ENCODE measurements at regions not wholly inside any gene's neighbourhood (a gene's known extent, or its start where the extent isn't known, plus 50 kb on each side); places are given as distances from the start of the nearest gene placed in this dataset.

GRCh38 chr6:147054871-147055270, 149.3 kb upstream of the STXBP5 start:
- intact Hi-C loops (cut with DNase I; ENCODE audit: low total_unique reads): no loop called here

GRCh38 chr6:147055821-147056392, 148.3 kb upstream of the STXBP5 start:
- H3K27me3 ChIP-seq: no peaks in the 10 kb centered on the region
- intact Hi-C loops (cut with DNase I; ENCODE audit: low total_unique reads): no loop called here
- DNase-seq: no peak
- WGBS, 2 donors: 80 to 81% methylated on average over 8 of the region's 8 CpGs
- H3K4me1 ChIP-seq: no peaks in the 10 kb centered on the region
- H3K27ac ChIP-seq: no peak overlapping the region
- no peaks in the 10 kb centered on the region for H3K9me3 ChIP-seq
- TF ChIP-seq CTCF (IDR thresholded peaks at IDR 0.05): no peak
- TF ChIP-seq POLR2A (IDR thresholded peaks at IDR 0.05): no peak
- H3K36me3 ChIP-seq (ENCODE audit: low read depth, missing control alignments): no peaks in the 10 kb centered on the region
- H3K4me3 ChIP-seq: no peak overlapping the region

More at GRCh38 chr6:147054871-147055270, 149.3 kb upstream of the STXBP5 start:
- Histone ChIP-seq H3K9me3 (no peaks in the 10 kb centered on the region), H3K27me3 (no peaks in the 10 kb centered on the region), H3K27ac (no peak overlapping the region), H3K4me3 (no peak overlapping the region), H3K4me1 (no peaks in the 10 kb centered on the region), H3K36me3 (ENCODE audit: low read depth, missing control alignments) (no peaks in the 10 kb centered on the region)
- TF ChIP-seq CTCF (IDR thresholded peaks at IDR 0.05) (no peak), POLR2A (IDR thresholded peaks at IDR 0.05) (no peak)
- no peak for DNase-seq
- WGBS, 2 donors: 90 to 93% methylated on average over 3 of the region's 3 CpGs

DNA sequence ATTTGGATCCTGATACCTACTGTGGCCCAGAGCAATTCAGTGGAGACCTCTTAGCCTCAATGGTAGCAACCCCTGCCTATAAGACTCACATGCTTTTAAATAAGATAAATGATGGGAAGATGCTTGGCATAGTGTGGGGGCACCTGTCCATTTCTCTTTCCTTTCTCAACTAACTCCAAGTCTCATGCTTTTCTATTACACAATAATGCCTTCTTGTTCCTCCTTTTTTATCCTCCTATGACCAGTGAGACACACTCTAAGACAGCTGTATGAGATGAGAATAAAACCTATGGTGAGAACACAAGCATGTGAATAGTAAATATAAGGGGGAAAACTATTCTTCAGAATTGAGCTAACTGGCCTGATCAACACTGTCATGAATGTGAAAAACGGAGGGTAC, 147.0 kb upstream of the STXBP5 start:
- intact Hi-C loops (cut with DNase I; ENCODE audit: low total_unique reads): no loop called here
- WGBS, 2 donors: 61 to 79% methylated on average over 1 of the region's 1 CpG

GRCh38 chr6:147057705-147058342, 146.4 kb upstream of the STXBP5 start:
- Histone ChIP-seq H3K27ac (no peak overlapping the region), H3K36me3 (ENCODE audit: low read depth, missing control alignments) (no peaks in the 10 kb centered on the region), H3K27me3 (no peaks in the 10 kb centered on the region), H3K9me3 (no peaks in the 10 kb centered on the region), H3K4me1 (no peaks in the 10 kb centered on the region), H3K4me3 (no peak overlapping the region)
- no peak for DNase-seq
- TF ChIP-seq POLR2A (IDR thresholded peaks at IDR 0.05): no peak
- no peak for TF ChIP-seq CTCF (IDR thresholded peaks at IDR 0.05)
- intact Hi-C loops (cut with DNase I; ENCODE audit: low total_unique reads): no loop called here
- WGBS, 2 donors: 88 to 92% methylated on average over 3 of the region's 3 CpGs

More for the DNA sequence above, 147.0 kb upstream of the STXBP5 start:
- no peaks in the 10 kb centered on the region for H3K9me3 ChIP-seq
- no peaks in the 10 kb centered on the region for H3K4me1 ChIP-seq
- TF ChIP-seq CTCF (IDR thresholded peaks at IDR 0.05) (no peak), POLR2A (IDR thresholded peaks at IDR 0.05) (no peak)
- H3K27me3 ChIP-seq: no peaks in the 10 kb centered on the region
- no peak for DNase-seq
- H3K4me3 ChIP-seq: no peak overlapping the region
- no peak overlapping the region for H3K27ac ChIP-seq
- no peaks in the 10 kb centered on the region for H3K36me3 ChIP-seq (ENCODE audit: low read depth, missing control alignments)
